Activated naive CD8-positive, alpha-beta T cell treated with anti-CD3 and anti-CD28 coated beads for 36 hours (primary cell): ENCODE measurements at regions not wholly inside any gene's neighbourhood (a gene's known extent, or its start where the extent isn't known, plus 50 kb on each side); places are given as distances from the start of the nearest gene placed in this dataset.

Experiments
- DNase-seq: peaks from one replicate; pipeline ENCODE4 v3.0.0; 2021
- H3K27ac Mint-ChIP-seq: one replicate; pipeline ENCODE4 v1.8.0; 2022; ENCODE audit warnings: mild to moderate bottlenecking, moderate library complexity, mixed read lengths
- H3K27me3 Mint-ChIP-seq: one replicate; pipeline ENCODE4 v1.8.0; 2022; ENCODE audit warnings: mild to moderate bottlenecking, mixed read lengths
- H3K36me3 Mint-ChIP-seq: one replicate; pipeline ENCODE4 v1.8.0; 2021; ENCODE audit warnings: mild to moderate bottlenecking, mixed read lengths
- H3K4me1 Mint-ChIP-seq: one replicate; pipeline ENCODE4 v1.8.0; 2021; ENCODE audit warnings: mixed read lengths
- H3K4me3 Mint-ChIP-seq: one replicate; pipeline ENCODE4 v1.8.0; 2022; ENCODE audit warnings: mild to moderate bottlenecking, moderate library complexity, mixed read lengths
- H3K9me3 Mint-ChIP-seq: one replicate; pipeline ENCODE4 v1.8.0; 2022; ENCODE audit warnings: mixed read lengths

DNA sequence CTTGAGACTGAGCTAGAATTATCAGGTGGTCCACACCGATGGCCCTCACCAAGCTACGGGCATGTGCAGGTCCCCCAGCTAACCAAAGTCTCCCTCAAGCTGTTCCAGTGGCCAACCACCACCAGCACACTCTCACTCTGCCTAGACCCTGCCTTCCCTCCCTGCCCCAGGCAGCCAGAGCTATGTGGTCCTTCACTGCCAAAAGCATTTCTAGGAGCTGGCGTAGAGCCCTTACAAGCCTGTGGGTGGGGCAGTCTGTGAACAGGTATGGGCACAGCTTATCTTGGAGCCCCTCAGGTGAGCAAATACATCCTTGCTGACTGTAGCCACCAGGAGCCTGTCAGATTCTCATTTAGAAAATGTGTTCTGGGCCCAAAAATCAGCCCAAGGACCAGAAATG, 159.8 kb upstream of the PPP2R3A start:
- no peaks in the 10 kb centered on the region for H3K4me1 Mint-ChIP-seq
- H3K27me3 Mint-ChIP-seq, result peaks cover 2% of the 10 kb centered on the region
- DNase-seq, result no peak
- no peaks in the 10 kb centered on the region for H3K36me3 Mint-ChIP-seq
- no peak overlapping the region for H3K27ac Mint-ChIP-seq
- H3K9me3 Mint-ChIP-seq, result no peaks in the 10 kb centered on the region
- H3K4me3 Mint-ChIP-seq, result no peak overlapping the region

DNA sequence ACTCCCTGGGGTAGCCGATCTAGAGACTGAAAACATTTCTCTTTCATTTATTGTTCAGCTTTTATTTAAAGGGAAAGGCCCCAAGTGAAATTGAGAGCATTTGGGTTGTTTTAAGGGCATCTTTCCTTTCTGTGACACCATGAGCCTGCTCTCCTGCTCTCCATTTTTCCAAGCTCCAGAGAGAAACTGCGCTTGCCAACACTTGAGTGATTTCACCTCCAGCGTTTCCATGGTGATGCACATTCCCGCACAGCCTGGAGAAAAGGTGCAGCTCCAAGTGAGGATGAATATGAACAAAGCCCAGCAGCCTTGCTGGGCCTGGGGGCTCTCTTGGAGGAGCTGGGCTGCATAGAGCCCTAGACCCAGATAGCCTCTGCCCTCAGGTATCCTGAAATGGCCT, 159.2 kb upstream of the PPP2R3A start:
- H3K9me3 Mint-ChIP-seq, result no peaks in the 10 kb centered on the region
- no peaks in the 10 kb centered on the region for H3K4me1 Mint-ChIP-seq
- H3K36me3 Mint-ChIP-seq, result no peaks in the 10 kb centered on the region
- no peak for DNase-seq
- no peak overlapping the region for H3K27ac Mint-ChIP-seq
- no peaks in the 10 kb centered on the region for H3K27me3 Mint-ChIP-seq
- H3K4me3 Mint-ChIP-seq, result no peak overlapping the region

GRCh38 chr3:135807879-135808278, 157.6 kb upstream of the PPP2R3A start:
- Mint-ChIP-seq H3K27me3 (no peaks in the 10 kb centered on the region), H3K9me3 (no peaks in the 10 kb centered on the region), H3K4me3 (no peak overlapping the region), H3K36me3 (no peaks in the 10 kb centered on the region), H3K4me1 (no peaks in the 10 kb centered on the region), H3K27ac (no peak overlapping the region)
- no peak for DNase-seq

DNA sequence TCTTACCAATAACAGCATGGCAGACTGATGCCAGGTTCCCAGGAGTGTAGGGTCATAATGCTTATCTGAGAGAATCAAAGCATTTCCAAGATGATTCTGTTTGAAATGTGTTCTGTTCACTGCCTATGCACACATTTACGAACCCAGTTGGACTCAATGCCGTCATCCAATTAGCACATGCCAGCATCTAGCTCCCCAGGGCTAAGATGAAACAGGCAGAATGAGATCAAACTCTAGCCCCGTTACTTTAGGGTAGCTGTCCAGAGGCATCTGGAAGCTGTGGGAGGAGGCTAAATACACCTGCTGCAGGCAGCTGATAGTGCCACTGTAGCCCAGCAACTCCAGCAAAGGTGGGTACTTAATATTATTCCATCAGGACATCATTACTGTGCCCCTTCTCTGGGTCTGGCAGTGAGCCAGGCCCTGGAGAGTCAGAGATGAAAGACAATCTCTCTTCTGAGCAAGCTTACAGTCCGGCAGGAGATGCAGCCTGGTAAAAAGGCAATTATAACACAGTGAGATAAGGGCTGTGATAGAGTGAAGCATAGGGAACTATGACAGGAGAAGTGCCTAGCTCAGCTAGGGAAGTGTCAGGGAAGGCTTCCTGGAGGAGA, 156.4 kb upstream of the PPP2R3A start:
- H3K4me3 Mint-ChIP-seq, result no peak overlapping the region
- H3K27me3 Mint-ChIP-seq, result no peaks in the 10 kb centered on the region
- H3K4me1 Mint-ChIP-seq, result no peaks in the 10 kb centered on the region
- H3K9me3 Mint-ChIP-seq, result no peaks in the 10 kb centered on the region
- H3K27ac Mint-ChIP-seq, result no peak overlapping the region
- DNase-seq, result no peak
- H3K36me3 Mint-ChIP-seq, result no peaks in the 10 kb centered on the region

DNA sequence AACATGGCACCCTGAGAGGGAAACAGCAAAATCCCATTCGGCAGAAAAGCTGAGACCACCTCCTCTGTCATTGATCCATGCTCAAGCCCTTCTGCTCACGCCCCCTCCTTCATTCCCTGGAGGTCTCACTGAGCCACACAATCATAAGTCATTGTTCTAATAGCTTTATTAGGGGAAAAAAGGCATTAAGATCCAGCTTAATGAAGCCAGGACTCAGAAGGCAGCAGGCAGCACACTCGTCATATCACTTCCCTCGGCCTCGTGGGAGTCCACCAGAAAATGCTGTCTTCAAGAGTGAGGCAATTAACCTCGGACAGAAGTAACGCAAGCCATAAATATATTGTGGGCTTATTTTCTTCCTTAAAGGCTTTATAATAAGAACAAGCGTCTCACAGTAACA, 153.9 kb upstream of the PPP2R3A start:
- Mint-ChIP-seq H3K27me3 (no peaks in the 10 kb centered on the region), H3K9me3 (no peaks in the 10 kb centered on the region), H3K27ac (no peak overlapping the region), H3K4me3 (no peak overlapping the region), H3K36me3 (no peaks in the 10 kb centered on the region), H3K4me1 (no peaks in the 10 kb centered on the region)
- DNase-seq, result no peak

- no peak for DNase-seq
- Mint-ChIP-seq H3K27me3 (no peaks in the 10 kb centered on the region), H3K27ac (no peak overlapping the region), H3K4me1 (no peaks in the 10 kb centered on the region), H3K36me3 (no peaks in the 10 kb centered on the region), H3K9me3 (no peaks in the 10 kb centered on the region), H3K4me3 (no peak overlapping the region)
Observed at GRCh38 chr3:135812057-135812456, 153.5 kb upstream of the PPP2R3A start.

DNA sequence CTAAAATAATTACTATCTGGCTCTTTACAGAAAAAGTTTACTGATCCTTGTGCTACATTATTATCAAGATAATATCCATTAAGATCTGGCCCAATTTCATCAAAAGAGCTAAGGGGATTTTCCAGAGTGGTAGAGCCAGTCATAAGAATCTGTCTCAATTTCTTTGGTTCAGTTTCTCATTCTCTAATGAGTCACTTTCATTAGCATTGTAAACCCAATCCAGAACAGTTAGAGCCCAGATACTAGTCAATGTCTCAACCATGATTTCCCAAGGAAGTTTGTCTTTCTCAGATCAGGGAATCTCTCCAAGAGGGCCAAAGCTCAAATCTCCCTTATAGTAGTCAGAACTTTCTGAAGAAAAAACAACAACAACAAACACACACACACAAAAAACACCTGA, 131.1 kb upstream of the PPP2R3A start:
- Mint-ChIP-seq H3K4me3 (no peak overlapping the region), H3K27ac (no peak overlapping the region)

GRCh38 chr3:135837977-135838631, 127.4 kb upstream of the PPP2R3A start:
- H3K4me1 Mint-ChIP-seq, result no peaks in the 10 kb centered on the region
- peaks cover 6% of the 10 kb centered on the region for H3K27me3 Mint-ChIP-seq
- peaks cover 2% of the 10 kb centered on the region for H3K9me3 Mint-ChIP-seq
- H3K4me3 Mint-ChIP-seq, result no peak overlapping the region
- no peak overlapping the region for H3K27ac Mint-ChIP-seq
- no peak for DNase-seq
- H3K36me3 Mint-ChIP-seq, result no peaks in the 10 kb centered on the region

More for the DNA sequence above, 131.1 kb upstream of the PPP2R3A start:
- DNase-seq, result no peak
- Mint-ChIP-seq H3K9me3 (no peaks in the 10 kb centered on the region), H3K4me1 (no peaks in the 10 kb centered on the region), H3K36me3 (no peaks in the 10 kb centered on the region), H3K27me3 (peaks cover 4% of the 10 kb centered on the region)

GRCh38 chr3:135840436-135840835, 125.1 kb upstream of the PPP2R3A start:
- H3K4me1 Mint-ChIP-seq, result no peaks in the 10 kb centered on the region
- DNase-seq, result no peak
- peaks cover 2% of the 10 kb centered on the region for H3K9me3 Mint-ChIP-seq
- peaks cover 6% of the 10 kb centered on the region for H3K27me3 Mint-ChIP-seq
- no peak overlapping the region for H3K4me3 Mint-ChIP-seq
- no peaks in the 10 kb centered on the region for H3K36me3 Mint-ChIP-seq
- H3K27ac Mint-ChIP-seq, result no peak overlapping the region

- H3K4me3 Mint-ChIP-seq, result no peak overlapping the region
- H3K36me3 Mint-ChIP-seq, result no peaks in the 10 kb centered on the region
- no peaks in the 10 kb centered on the region for H3K4me1 Mint-ChIP-seq
- peaks cover 4% of the 10 kb centered on the region for H3K9me3 Mint-ChIP-seq
- no peak for DNase-seq
- H3K27me3 Mint-ChIP-seq, result peaks cover 3% of the 10 kb centered on the region
- H3K27ac Mint-ChIP-seq, result no peak overlapping the region
Observed at GRCh38 chr3:135844386-135844785, 121.1 kb upstream of the PPP2R3A start.

DNA sequence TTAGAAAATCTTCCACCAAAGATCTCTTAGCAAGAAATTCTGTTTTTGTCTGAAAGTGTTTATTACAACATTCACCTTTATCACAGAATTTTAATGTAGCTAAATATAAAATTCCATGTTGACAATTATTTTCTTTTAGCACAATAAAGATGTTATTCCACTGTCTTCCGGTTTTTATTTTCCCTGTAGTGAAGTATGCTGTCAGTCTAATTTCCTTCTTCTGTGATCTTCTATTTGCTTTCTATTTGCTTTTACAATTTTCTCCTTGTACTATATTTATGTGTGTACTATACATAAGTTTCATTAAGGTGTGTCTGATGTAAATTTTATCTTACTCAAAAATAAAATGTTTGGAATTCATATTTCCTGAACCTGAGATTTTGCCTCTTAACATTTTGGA, 117.5 kb upstream of the PPP2R3A start:
- Mint-ChIP-seq H3K36me3 (no peaks in the 10 kb centered on the region), H3K27ac (no peak overlapping the region), H3K4me1 (no peaks in the 10 kb centered on the region), H3K9me3 (peaks cover 2% of the 10 kb centered on the region), H3K4me3 (no peak overlapping the region), H3K27me3 (peaks cover 7% of the 10 kb centered on the region)
- no peak for DNase-seq

GRCh38 chr3:135849827-135850226, 115.7 kb upstream of the PPP2R3A start:
- DNase-seq, result no peak
- Mint-ChIP-seq H3K4me1 (no peaks in the 10 kb centered on the region), H3K27me3 (peaks cover 7% of the 10 kb centered on the region), H3K36me3 (no peaks in the 10 kb centered on the region), H3K27ac (no peak overlapping the region), H3K4me3 (no peak overlapping the region), H3K9me3 (peaks cover 2% of the 10 kb centered on the region)

DNA sequence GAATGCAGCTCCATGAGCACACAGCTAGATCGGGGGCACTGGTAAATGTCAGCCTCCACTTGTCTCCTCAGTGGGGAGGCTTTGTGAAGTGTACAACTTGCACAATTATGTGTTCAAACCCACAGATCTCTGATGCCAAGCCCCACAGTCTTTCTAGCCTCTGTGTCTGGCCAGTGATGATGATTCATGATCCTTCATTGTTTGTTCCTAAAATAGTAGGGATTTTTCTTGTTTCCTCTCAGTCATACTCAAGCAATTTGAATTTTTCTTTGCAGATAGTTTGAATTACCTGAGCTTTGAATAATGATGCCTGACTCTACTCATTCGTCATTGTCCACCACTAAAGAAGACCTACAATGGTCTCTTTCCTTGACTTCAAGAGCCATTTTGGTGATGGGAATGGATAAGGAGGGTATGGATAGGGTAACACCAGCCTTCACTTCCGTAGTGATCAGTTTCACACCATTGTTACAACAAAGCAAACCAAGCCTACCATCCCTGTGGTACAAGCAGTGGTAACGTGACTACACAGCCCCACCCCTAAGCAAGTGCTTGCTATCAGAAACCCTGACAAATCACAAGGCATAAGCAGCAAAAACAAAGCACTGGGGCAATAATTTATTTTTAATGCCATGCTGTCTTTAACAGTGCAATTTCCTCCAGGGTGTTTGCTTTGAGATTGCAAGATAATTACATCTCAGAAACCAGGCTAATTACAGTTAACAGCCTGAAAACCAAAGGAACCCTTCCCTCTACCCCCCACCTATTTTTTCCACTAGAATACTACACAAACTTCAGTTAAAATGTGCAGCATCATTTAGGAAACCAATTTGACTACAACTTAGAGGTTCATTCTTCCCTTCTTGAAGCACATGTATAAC, 114.1 kb upstream of the PPP2R3A start:
- H3K4me3 Mint-ChIP-seq, result no peak overlapping the region
- DNase-seq, result no peak
- no peak overlapping the region for H3K27ac Mint-ChIP-seq
- H3K4me1 Mint-ChIP-seq, result no peaks in the 10 kb centered on the region
- peaks cover 15% of the 10 kb centered on the region for H3K27me3 Mint-ChIP-seq
- no peaks in the 10 kb centered on the region for H3K36me3 Mint-ChIP-seq
- peaks cover 2% of the 10 kb centered on the region for H3K9me3 Mint-ChIP-seq

DNA sequence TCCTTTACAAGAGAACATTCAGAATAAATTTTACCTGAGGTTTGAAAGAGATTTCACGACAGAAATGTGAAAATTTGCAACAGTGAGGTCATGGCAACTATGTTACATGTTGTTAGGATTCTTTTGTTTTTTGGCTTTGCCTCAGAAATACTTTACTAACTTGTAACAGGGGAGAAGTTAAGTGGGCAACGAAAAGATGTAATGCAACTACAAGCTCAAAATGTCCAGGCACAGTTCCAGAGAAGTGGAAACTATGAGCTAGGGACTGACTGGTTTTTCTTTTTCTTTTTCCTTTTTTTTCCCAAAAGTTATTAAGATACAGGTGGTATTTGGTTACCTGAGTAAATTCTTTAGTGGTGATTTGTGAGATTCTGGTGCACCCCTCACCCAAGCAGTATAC, 111.5 kb upstream of the PPP2R3A start:
- H3K4me3 Mint-ChIP-seq, result no peak overlapping the region
- no peaks in the 10 kb centered on the region for H3K9me3 Mint-ChIP-seq
- H3K36me3 Mint-ChIP-seq, result no peaks in the 10 kb centered on the region
- H3K27ac Mint-ChIP-seq, result no peak overlapping the region
- H3K27me3 Mint-ChIP-seq, result peaks cover 15% of the 10 kb centered on the region
- no peaks in the 10 kb centered on the region for H3K4me1 Mint-ChIP-seq
- DNase-seq, result no peak

DNA sequence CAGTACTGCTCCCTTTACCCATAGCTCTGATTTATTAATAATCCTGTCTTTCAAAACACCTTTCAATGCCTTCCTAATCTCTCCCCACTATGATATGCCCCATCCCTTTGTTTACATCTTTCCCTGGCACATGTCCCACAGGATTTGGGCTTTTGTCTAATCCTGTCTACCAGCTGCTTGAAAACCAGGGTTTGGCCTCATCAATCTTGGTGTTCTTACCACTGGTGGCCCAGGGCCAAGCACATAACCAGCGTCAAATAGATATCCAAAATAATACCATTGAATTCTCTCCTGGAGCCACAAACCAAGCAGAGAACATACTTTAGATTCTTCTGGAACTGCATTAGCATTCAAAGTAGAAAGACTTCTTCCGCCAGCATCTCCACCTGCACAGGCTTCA, 104.8 kb upstream of the PPP2R3A start:
- no peak for DNase-seq
- Mint-ChIP-seq H3K4me1 (no peaks in the 10 kb centered on the region), H3K9me3 (no peaks in the 10 kb centered on the region), H3K36me3 (no peaks in the 10 kb centered on the region), H3K4me3 (no peak overlapping the region), H3K27ac (no peak overlapping the region), H3K27me3 (peaks cover 2% of the 10 kb centered on the region)
